H1 (cell line): ENCODE measurements at regions not wholly inside any gene's neighbourhood (a gene's known extent, or its start where the extent isn't known, plus 50 kb on each side); places are given as distances from the start of the nearest gene placed in this dataset.

Source experiments
- CTCF ChIA-PET: fragments of 300-600 bp; sonication (Branson Sonifier 250); formaldehyde crosslinking; loops from one replicate; lab custom pipeline; 2021; ENCODE audit not compliant: partially characterized antibody; lab: Charles Lee
- POLR2A ChIA-PET: fragments of 300-600 bp; sonication (Branson Sonifier 250); formaldehyde crosslinking; loops from one replicate; lab custom pipeline; 2021; ENCODE audit warnings: inconsistent platforms; ENCODE audit not compliant: partially characterized antibody; lab: Charles Lee
- DNase-seq, 2 experiments: peaks; one replicate each; pipeline versions ENCODE4 v3.0.0 to v3.0.0-alpha.2; 2010 to 2022; ENCODE audit warnings: low spot score in 2 of 2, low read depth in 1 of 2, mixed read lengths in 1 of 2
- FAIRE-seq: peaks from 2 replicates; lab custom pipeline; 2011; peaks lifted over from hg19 to GRCh38; lab: Jason Lieb, UNC
- H2AFZ ChIP-seq: 2 replicates; pipeline ENCODE4 v1.8.1; 2012; ENCODE audit warnings: low read length, inconsistent platforms
- H2AK5ac ChIP-seq: 2 replicates; pipeline ENCODE4 v1.6.1; 2013; ENCODE audit warnings: low read depth, low read length
- H2BK120ac ChIP-seq: replicated peaks from 2 replicates; pipeline ENCODE3; 2013; ENCODE audit warnings: low read depth, low read length, inconsistent platforms
- H2BK12ac ChIP-seq: 2 replicates; pipeline ENCODE4 v1.6.1; 2013; ENCODE audit warnings: low read depth, low read length
- H2BK15ac ChIP-seq: 2 replicates; pipeline ENCODE4 v1.6.1; 2013; ENCODE audit warnings: low read length
- H2BK20ac ChIP-seq: 2 replicates; pipeline ENCODE4 v1.6.1; 2013; ENCODE audit warnings: low read length
- H2BK5ac ChIP-seq: 2 replicates; pipeline ENCODE4 v1.6.1; 2013; ENCODE audit warnings: low read depth, low read length
- H3K14ac ChIP-seq: 2 replicates; pipeline ENCODE4 v1.6.1; 2013; ENCODE audit warnings: inconsistent platforms; ENCODE audit not compliant: insufficient read length
- H3K18ac ChIP-seq: 2 replicates; pipeline ENCODE4 v1.6.1; 2013; ENCODE audit warnings: low read length; ENCODE audit errors: extremely low read depth
- H3K23ac ChIP-seq: 2 replicates; pipeline ENCODE4 v1.6.1; 2013; ENCODE audit warnings: inconsistent platforms; ENCODE audit not compliant: insufficient read length
- H3K23me2 ChIP-seq: 2 replicates; pipeline ENCODE4 v1.6.1; 2013; ENCODE audit warnings: low read depth, low read length
- H3K27ac ChIP-seq: 2 replicates; pipeline ENCODE4 v1.6.1; 2011; ENCODE audit warnings: low read depth, low read length, inconsistent platforms
- H3K27me3 ChIP-seq, 4 experiments: replicated peaks in 1 of 4; 1 replicate in 1 of 4; 2 replicates in 3 of 4; pipeline versions ENCODE4 v1.6.1 to v1.8.1; 2011 to 2013; ENCODE audit warnings: low read length in 3 of 4, mild to moderate bottlenecking in 3 of 4, inconsistent platforms in 2 of 4, mixed read lengths in 2 of 4, moderate library complexity in 1 of 4; ENCODE audit not compliant: control insufficient read depth in 3 of 4, insufficient read depth in 3 of 4; ENCODE audit errors: extremely low read depth in 1 of 4
- H3K36me3 ChIP-seq, 4 experiments: 2 replicates each; pipeline versions ENCODE4 v1.6.1 to v1.8.1; 2011 to 2013; ENCODE audit warnings: mild to moderate bottlenecking in 4 of 4, low read length in 3 of 4, moderate library complexity in 2 of 4, control low read depth in 1 of 4, inconsistent platforms in 1 of 4; ENCODE audit not compliant: insufficient read depth in 4 of 4, control insufficient read depth in 2 of 4
- H3K4ac ChIP-seq: replicated peaks from 2 replicates; pipeline ENCODE3; 2013; ENCODE audit warnings: low read length, low read depth, mixed read lengths, inconsistent platforms; ENCODE audit not compliant: insufficient read length
- H3K4me1 ChIP-seq, 4 experiments: replicated peaks in 1 of 4; 1 replicate in 1 of 4; 2 replicates in 3 of 4; pipeline versions ENCODE4 v1.6.1 to v1.8.1; 2011 to 2013; ENCODE audit warnings: low read length in 3 of 4, inconsistent platforms in 2 of 4, mixed read lengths in 1 of 4; ENCODE audit not compliant: insufficient read depth in 4 of 4, control insufficient read depth in 3 of 4
- H3K4me2 ChIP-seq, 2 experiments: 2 replicates each; pipeline versions ENCODE4 v1.6.1 to v1.8.1; 2011 to 2013; ENCODE audit warnings: low read depth in 2 of 2, low read length in 2 of 2, control low read depth in 1 of 2, inconsistent platforms in 1 of 2, mild to moderate bottlenecking in 1 of 2; ENCODE audit not compliant: insufficient read depth in 1 of 2
- H3K4me3 ChIP-seq, 4 experiments: fragments of 200-600, 300-600 bp in 1 of 4; sonication (generic), shearing (Covaris generic), sonication (Bioruptor Twin) in 1 of 4; 2 replicates each; pipeline versions ENCODE4 v1.5.1 to v1.8.1; 2011 to 2016; ENCODE audit warnings: low read length in 4 of 4, low read depth in 3 of 4, control low read depth in 2 of 4, inconsistent platforms in 2 of 4, mild to moderate bottlenecking in 2 of 4, mixed read lengths in 1 of 4, moderate library complexity in 1 of 4; ENCODE audit not compliant: insufficient read depth in 2 of 4; ENCODE audit errors: extremely low read depth in 1 of 4
- H3K56ac ChIP-seq: replicated peaks from 2 replicates; pipeline ENCODE3; 2013; ENCODE audit warnings: low read depth, mild to moderate bottlenecking, mixed read lengths, low read length, inconsistent platforms; ENCODE audit not compliant: insufficient read length
- H3K79me1 ChIP-seq: 2 replicates; pipeline ENCODE4 v1.6.1; 2013; ENCODE audit warnings: low read depth, low read length, control low read depth
- H3K79me2 ChIP-seq, 2 experiments: 2 replicates each; pipeline versions ENCODE4 v1.6.1 to v1.8.1; 2012 to 2013; ENCODE audit warnings: low read length in 2 of 2, mild to moderate bottlenecking in 2 of 2, inconsistent platforms in 1 of 2; ENCODE audit not compliant: insufficient read depth in 2 of 2, control insufficient read depth in 1 of 2
- H3K9ac ChIP-seq, 4 experiments: replicated peaks in 1 of 4; 1 replicate in 1 of 4; 2 replicates in 3 of 4; pipeline versions ENCODE4 v1.6.1 to v1.8.1; 2011 to 2013; ENCODE audit warnings: low read depth in 3 of 4, low read length in 3 of 4, control low read depth in 2 of 4, mild to moderate bottlenecking in 2 of 4, moderate library complexity in 2 of 4, inconsistent platforms in 1 of 4; ENCODE audit errors: extremely low read depth in 1 of 4
- H3K9me3 ChIP-seq, 2 experiments: 2 replicates each; pipeline versions ENCODE4 v1.6.1 to v1.8.1; 2012 to 2013; ENCODE audit warnings: mild to moderate bottlenecking in 2 of 2, moderate library complexity in 2 of 2, control low read depth in 1 of 2, inconsistent platforms in 1 of 2, low read depth in 1 of 2, low read length in 1 of 2, mixed read lengths in 1 of 2; ENCODE audit not compliant: insufficient read depth in 2 of 2
- H4K20me1 ChIP-seq, 2 experiments: replicated peaks in 1 of 2; 2 replicates each; pipeline versions ENCODE3 to v1.8.1; 2011 to 2013; ENCODE audit warnings: inconsistent platforms in 2 of 2, low read length in 2 of 2, mild to moderate bottlenecking in 1 of 2; ENCODE audit not compliant: insufficient read depth in 2 of 2, control insufficient read depth in 1 of 2
- H4K5ac ChIP-seq: 2 replicates; pipeline ENCODE4 v1.6.1; 2013; ENCODE audit warnings: low read length, low read depth, mixed read lengths, inconsistent platforms; ENCODE audit not compliant: insufficient read length
- H4K8ac ChIP-seq: 2 replicates; pipeline ENCODE4 v1.8.0; 2013; ENCODE audit warnings: mild to moderate bottlenecking, moderate library complexity, low read length, inconsistent platforms; ENCODE audit not compliant: insufficient read depth; ENCODE audit errors: extremely low read depth
- H4K91ac ChIP-seq: replicated peaks from 2 replicates; pipeline ENCODE3; 2013; ENCODE audit warnings: low read length, mixed read lengths, inconsistent platforms; ENCODE audit not compliant: insufficient read length
- BRCA1 ChIP-seq: IDR thresholded peaks from 2 replicates; pipeline ENCODE4 v1.6.1; 2012; ENCODE audit warnings: low read depth, low read length, improper control_type of control experiment
- EP300 ChIP-seq, 2 experiments: IDR thresholded peaks; 1 replicate in 1 of 2; 2 replicates in 1 of 2; pipeline ENCODE4 v1.6.1; 2011 to 2012; ENCODE audit warnings: low read depth in 2 of 2, low read length in 2 of 2, mild to moderate bottlenecking in 2 of 2, borderline replicate concordance in 1 of 2, inconsistent platforms in 1 of 2, moderate library complexity in 1 of 2
- GTF2F1 ChIP-seq: IDR thresholded peaks from 2 replicates; pipeline ENCODE4 v1.6.1; 2012; ENCODE audit warnings: low read depth, low read length, improper control_type of control experiment, borderline replicate concordance
- KDM5A ChIP-seq: fragments of 200-600 bp; IDR thresholded peaks from 2 replicates; pipeline ENCODE4 v1.7.1; 2012; ENCODE audit warnings: mild to moderate bottlenecking, low read length, inconsistent platforms, mixed read lengths
- POLR2AphosphoS5 ChIP-seq: IDR thresholded peaks from 2 replicates; pipeline ENCODE4 v1.6.1; 2011; ENCODE audit warnings: low read depth, low read length
- SP1 ChIP-seq: IDR thresholded peaks from 2 replicates; pipeline ENCODE4 v1.6.1; 2011; ENCODE audit warnings: low read depth, low read length
- WGBS, 2 experiments: shearing (Covaris generic) in 1 of 2; methylation state at CpG; one replicate each; pipeline versions ENCODE4 v1.1.6 to v1.1.7; 2013 to 2015; ENCODE audit warnings: low lambda C conversion rate in 2 of 2, mixed read lengths in 2 of 2, inconsistent platforms in 1 of 2, low coverage in 1 of 2, missing lambda C conversion rate in 1 of 2; ENCODE audit not compliant: insufficient replicate concordance in 2 of 2, insufficient coverage in 1 of 2, insufficient read length in 1 of 2; ENCODE audit errors: extremely low coverage in 1 of 2, missing lambda C conversion rate in 1 of 2; 5-methylcytosine and 5-hydroxymethylcytosine counted together

DNA sequence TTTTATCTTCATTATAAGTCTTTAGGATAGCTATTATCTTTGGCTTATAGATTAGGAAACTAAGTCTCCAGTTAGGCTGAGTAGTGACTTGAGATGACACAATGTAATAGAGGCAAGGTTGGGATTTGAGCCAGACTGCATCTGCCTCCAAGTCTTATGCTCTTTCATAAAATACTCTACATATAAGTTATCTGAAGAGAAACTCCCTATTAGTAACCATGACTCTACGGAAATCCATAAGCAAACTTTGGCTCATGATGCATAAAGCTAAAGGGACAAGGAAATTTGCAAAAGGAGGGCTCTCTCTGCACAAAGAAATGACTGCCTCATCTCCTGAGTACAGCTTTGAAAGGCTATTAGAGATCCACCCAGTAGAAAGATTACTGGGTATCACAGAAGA is 77.6 kb upstream of the FRMD4B start:
- no peaks in the 10 kb centered on the region for H3K23me2 ChIP-seq
- H3K79me1 ChIP-seq = no peaks in the 10 kb centered on the region
- H3K9me3 ChIP-seq = no peaks in the 10 kb centered on the region
- H2BK15ac ChIP-seq = no peak overlapping the region
- no peaks in the 10 kb centered on the region for H3K36me3 ChIP-seq
- WGBS, 2 experiments = 96% methylated on average over 1 of the region's 1 CpG; no CpG with 5 or more reads in 1 of the 2 experiments
- H2BK120ac ChIP-seq = no peak overlapping the region
- H3K79me2 ChIP-seq = no peaks in the 10 kb centered on the region
- H3K4me3 ChIP-seq = no peak overlapping the region
- no peak overlapping the region for H2BK5ac ChIP-seq
- no peak overlapping the region for H3K4me2 ChIP-seq
- no peak overlapping the region for H3K9ac ChIP-seq
- no peak overlapping the region for H2BK20ac ChIP-seq
- no peak overlapping the region for H3K56ac ChIP-seq
- H3K27me3 ChIP-seq = no peaks in the 10 kb centered on the region
- H3K27ac ChIP-seq = no peak overlapping the region
- no peak overlapping the region for H2BK12ac ChIP-seq
- DNase-seq (no peak), FAIRE-seq (no peak)
- H3K4me1 ChIP-seq = no peaks in the 10 kb centered on the region
- ChIA-PET CTCF (interaction anchor here (0.6 to 3.8 kb wide), 6 partner anchors 12 to 301 kb away, joined by 3 to 20 read pairs (median 3); no protein-coding TSS in a partner anchor), POLR2A (no interaction called here)
- no peak overlapping the region for H3K14ac ChIP-seq
- no peak overlapping the region for H3K23ac ChIP-seq
- no peak overlapping the region for H2AFZ ChIP-seq
- no peak overlapping the region for H4K5ac ChIP-seq
- H4K20me1 ChIP-seq = no peaks in the 10 kb centered on the region
- no peak overlapping the region for H2AK5ac ChIP-seq
- H4K8ac ChIP-seq = no peak overlapping the region
- H4K91ac ChIP-seq = no peak overlapping the region
- H3K4ac ChIP-seq = no peak overlapping the region
- no peak overlapping the region for H3K18ac ChIP-seq
- TF ChIP-seq KDM5A = no peak
- no peak for TF ChIP-seq EP300 (IDR thresholded peaks at IDR 0.05; ENCODE audit: borderline replicate concordance in 1 of 2, low read depth in 2 of 2, low read length in 2 of 2)
- no peak for TF ChIP-seq POLR2AphosphoS5
- TF ChIP-seq BRCA1 = no peak
- TF ChIP-seq SP1 = no peak
- no peak for TF ChIP-seq GTF2F1
